OCI-LY7 (cell line): ENCODE measurements at regions not wholly inside any gene's neighbourhood (a gene's known extent, or its start where the extent isn't known, plus 50 kb on each side); places are given as distances from the start of the nearest gene placed in this dataset.

Source experiments
- BruUV-seq: library from RNA; stranded (reverse); fragments of 400-500 nt; replicated peaks from 2 replicates; lab custom pipeline; 2021; lab: Mats Ljungman, UMichigan
- CTCF ChIA-PET: fragments of 300-600 bp; sonication (Branson Sonifier 250); formaldehyde crosslinking; loops from one replicate; lab custom pipeline; 2022; ENCODE audit warnings: antibody characterized with exemption; ENCODE audit not compliant: unreplicated experiment; lab: Charles Lee
- POLR2A ChIA-PET: fragments of 300-600 bp; sonication (Branson Sonifier 250); formaldehyde crosslinking; loops from one replicate; lab custom pipeline; 2022; ENCODE audit warnings: antibody characterized with exemption; lab: Charles Lee
- DNase-seq: peaks from one replicate; pipeline ENCODE4 v3.0.0-alpha.2; 2015; ENCODE audit warnings: low spot score
- H2AFZ ChIP-seq: fragments of 200-600 bp; sonication (generic), shearing (Covaris generic); 2 replicates; pipeline ENCODE4 v1.6.1; 2014; ENCODE audit warnings: mild to moderate bottlenecking, antibody characterized with exemption, low read length, moderate library complexity
- H3K27ac ChIP-seq: fragments of 200-600 bp; sonication (generic); 2 replicates; pipeline ENCODE4 v1.5.1; 2014; ENCODE audit warnings: mixed run types, low read depth, mild to moderate bottlenecking, moderate library complexity, low read length, inconsistent platforms; ENCODE audit not compliant: poor library complexity, severe bottlenecking
- H3K36me3 ChIP-seq: fragments of 200-600 bp; sonication (generic); 2 replicates; pipeline ENCODE4 v1.6.1; 2014; ENCODE audit warnings: mild to moderate bottlenecking, antibody characterized with exemption, low read length, moderate library complexity, mixed read lengths; ENCODE audit not compliant: insufficient read depth
- H3K4me1 ChIP-seq: fragments of 200-600 bp; sonication (generic); 2 replicates; pipeline ENCODE4 v1.5.1; 2014; ENCODE audit warnings: mild to moderate bottlenecking, low read length; ENCODE audit not compliant: insufficient read depth, poor library complexity, severe bottlenecking
- H3K4me2 ChIP-seq: fragments of 200-600 bp; sonication (generic); 2 replicates; pipeline ENCODE4 v1.6.1; 2014; ENCODE audit warnings: mild to moderate bottlenecking, low read length
- H3K4me3 ChIP-seq: fragments of 200-600 bp; sonication (generic); 2 replicates; pipeline ENCODE4 v1.5.1; 2014; ENCODE audit warnings: mild to moderate bottlenecking, low read depth, low read length; ENCODE audit not compliant: poor library complexity, severe bottlenecking
- H3K79me2 ChIP-seq: fragments of 200-600 bp; sonication (generic); 2 replicates; pipeline ENCODE4 v1.6.1; 2016; ENCODE audit warnings: low read depth, mild to moderate bottlenecking, low read length, moderate library complexity, mixed read lengths; ENCODE audit not compliant: insufficient read depth
- H3K9me2 ChIP-seq: fragments of 200-600 bp; sonication (generic); 2 replicates; pipeline ENCODE4 v1.6.1; 2016; ENCODE audit warnings: mild to moderate bottlenecking, low read length, mixed read lengths; ENCODE audit not compliant: insufficient read depth
- H3K9me3 ChIP-seq: fragments of 200-600 bp; sonication (generic); 2 replicates; pipeline ENCODE4 v1.6.1; 2014; ENCODE audit warnings: mild to moderate bottlenecking, mixed run types, low read length, mixed read lengths
- H4K20me1 ChIP-seq: fragments of 200-600 bp; sonication (generic); 2 replicates; pipeline ENCODE4 v1.6.1; 2014; ENCODE audit warnings: mild to moderate bottlenecking, antibody characterized with exemption, low read length, moderate library complexity, mixed read lengths; ENCODE audit not compliant: insufficient read depth
- EZH2phosphoT487 ChIP-seq: fragments of 200-600 bp; sonication (generic); IDR thresholded peaks from 2 replicates; pipeline ENCODE4 v1.6.1; 2018; ENCODE audit warnings: low read depth, borderline replicate concordance, mild to moderate bottlenecking, mixed run types, antibody characterized with exemption, low read length, moderate library complexity, mixed read lengths
- intact Hi-C: fragments of 100-400 bp; cut with micrococcal nuclease; formaldehyde crosslinking; loops from one replicate; pipeline ENCODE4 v1.10.0; 2022; ENCODE audit not compliant: unreplicated experiment
- TF ChIP-seq, protein P1 (sequence below): fragments of 200-600 bp; sonication (generic); conservative IDR thresholded peaks from 2 replicates; pipeline ENCODE4 v1.5.1; 2014; ENCODE audit warnings: mild to moderate bottlenecking, antibody characterized with exemption, low read length, moderate library complexity, mixed read lengths

GRCh38 chr9:79104216-79104615, 467.5 kb upstream of the TLE4 start:
- Histone ChIP-seq H3K4me1 (no peaks in the 10 kb centered on the region), H3K27ac (no peak overlapping the region)
- DNase-seq: no peak

GRCh38 chr9:79104951-79105350, 466.8 kb upstream of the TLE4 start:
- Histone ChIP-seq H3K27ac (no peak overlapping the region), H3K9me3 (no peaks in the 10 kb centered on the region), H4K20me1 (no peaks in the 10 kb centered on the region), H2AFZ (no peak overlapping the region), H3K4me3 (no peak overlapping the region), H3K36me3 (no peaks in the 10 kb centered on the region), H3K4me1 (no peaks in the 10 kb centered on the region), H3K4me2 (no peak overlapping the region), H3K9me2 (no peaks in the 10 kb centered on the region), H3K79me2 (no peaks in the 10 kb centered on the region)
- no peak for DNase-seq
- TF ChIP-seq, protein P1, sequence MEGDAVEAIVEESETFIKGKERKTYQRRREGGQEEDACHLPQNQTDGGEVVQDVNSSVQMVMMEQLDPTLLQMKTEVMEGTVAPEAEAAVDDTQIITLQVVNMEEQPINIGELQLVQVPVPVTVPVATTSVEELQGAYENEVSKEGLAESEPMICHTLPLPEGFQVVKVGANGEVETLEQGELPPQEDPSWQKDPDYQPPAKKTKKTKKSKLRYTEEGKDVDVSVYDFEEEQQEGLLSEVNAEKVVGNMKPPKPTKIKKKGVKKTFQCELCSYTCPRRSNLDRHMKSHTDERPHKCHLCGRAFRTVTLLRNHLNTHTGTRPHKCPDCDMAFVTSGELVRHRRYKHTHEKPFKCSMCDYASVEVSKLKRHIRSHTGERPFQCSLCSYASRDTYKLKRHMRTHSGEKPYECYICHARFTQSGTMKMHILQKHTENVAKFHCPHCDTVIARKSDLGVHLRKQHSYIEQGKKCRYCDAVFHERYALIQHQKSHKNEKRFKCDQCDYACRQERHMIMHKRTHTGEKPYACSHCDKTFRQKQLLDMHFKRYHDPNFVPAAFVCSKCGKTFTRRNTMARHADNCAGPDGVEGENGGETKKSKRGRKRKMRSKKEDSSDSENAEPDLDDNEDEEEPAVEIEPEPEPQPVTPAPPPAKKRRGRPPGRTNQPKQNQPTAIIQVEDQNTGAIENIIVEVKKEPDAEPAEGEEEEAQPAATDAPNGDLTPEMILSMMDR: no peak
- TF ChIP-seq EZH2phosphoT487: no peak
- intact Hi-C loops: no loop called here
- no TSS peak for BruUV-seq
- CTCF ChIA-PET: no interaction called here
- POLR2A ChIA-PET: interaction anchor here (0.6 kb wide), 2 partner anchors 589 to 681 kb away, joined by 3 read pairs; no protein-coding TSS in a partner anchor

More at GRCh38 chr9:79104216-79104615, 467.5 kb upstream of the TLE4 start:
- no peaks in the 10 kb centered on the region for H3K79me2 ChIP-seq
- BruUV-seq: no TSS peak
- H3K36me3 ChIP-seq: no peaks in the 10 kb centered on the region
- CTCF ChIA-PET: no interaction called here
- H2AFZ ChIP-seq: no peak overlapping the region
- H3K9me3 ChIP-seq: no peaks in the 10 kb centered on the region
- H3K9me2 ChIP-seq: no peaks in the 10 kb centered on the region
- POLR2A ChIA-PET: interaction anchor here (0.6 to 0.7 kb wide), 5 partner anchors 99 to 744 kb away, joined by 3 to 5 read pairs (median 4); no protein-coding TSS in a partner anchor
- no peak overlapping the region for H3K4me3 ChIP-seq
- intact Hi-C loops: no loop called here
- H4K20me1 ChIP-seq: no peaks in the 10 kb centered on the region
- TF ChIP-seq EZH2phosphoT487: no peak
- TF ChIP-seq, protein P1: no peak
- H3K4me2 ChIP-seq: no peak overlapping the region

DNA sequence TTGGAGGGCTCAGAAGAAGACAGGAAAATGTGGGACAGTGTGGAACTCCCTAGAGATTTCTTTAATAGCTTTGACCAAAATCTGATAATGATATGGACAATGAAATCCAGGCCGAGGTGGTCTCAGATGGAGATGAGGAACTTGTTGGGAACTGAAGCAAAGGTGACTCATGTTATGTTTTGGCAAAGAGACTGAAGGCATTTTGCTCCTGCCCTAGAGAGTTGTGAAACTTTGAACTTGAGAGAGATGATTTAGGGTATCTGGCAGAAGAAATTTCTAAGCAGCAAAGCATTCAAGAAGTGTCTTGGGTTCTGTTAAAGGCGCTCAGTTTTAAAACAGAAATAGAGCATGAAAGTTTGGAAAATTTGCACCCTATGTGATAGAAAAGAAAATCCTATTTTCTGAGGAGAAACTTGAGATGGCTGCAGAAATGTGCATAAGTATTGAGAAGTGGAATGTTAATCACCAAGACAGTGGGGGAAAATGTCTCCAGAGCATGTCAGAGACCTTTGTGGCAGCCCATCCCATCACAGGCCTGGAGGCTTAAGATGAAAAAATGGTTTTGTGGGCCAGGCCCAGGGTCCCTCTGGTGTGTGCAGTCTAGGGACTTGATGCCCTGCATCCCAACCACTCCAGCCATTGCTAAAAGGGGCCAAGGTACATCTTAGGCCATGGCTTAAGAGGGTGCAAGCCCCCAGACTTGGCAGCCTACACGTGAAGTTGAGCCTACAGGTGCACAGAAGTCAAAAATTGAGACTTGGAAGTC, 463.7 kb upstream of the TLE4 start:
- Histone ChIP-seq H3K4me1 (no peaks in the 10 kb centered on the region), H3K4me3 (no peak overlapping the region), H4K20me1 (no peaks in the 10 kb centered on the region), H3K9me3 (no peaks in the 10 kb centered on the region), H3K9me2 (no peaks in the 10 kb centered on the region), H3K4me2 (no peak overlapping the region), H3K36me3 (no peaks in the 10 kb centered on the region), H3K27ac (no peak overlapping the region), H2AFZ (no peak overlapping the region), H3K79me2 (no peaks in the 10 kb centered on the region)
- no TSS peak for BruUV-seq
- intact Hi-C loops: no loop called here
- ChIA-PET CTCF (no interaction called here), POLR2A (no interaction called here)
- no peak for TF ChIP-seq EZH2phosphoT487
- TF ChIP-seq, protein P1: no peak
- DNase-seq: no peak
